SHP77 treated with DMSO at 0.1 percent for 48 hours (cell line): ENCODE measurements at regions not wholly inside any gene's neighbourhood (a gene's known extent, or its start where the extent isn't known, plus 50 kb on each side); places are given as distances from the start of the nearest gene placed in this dataset.

Experiments used
- DNase-seq: peaks from one replicate; lab custom pipeline; 2025; lab: John Stamatoyannopoulos, UW

DNA sequence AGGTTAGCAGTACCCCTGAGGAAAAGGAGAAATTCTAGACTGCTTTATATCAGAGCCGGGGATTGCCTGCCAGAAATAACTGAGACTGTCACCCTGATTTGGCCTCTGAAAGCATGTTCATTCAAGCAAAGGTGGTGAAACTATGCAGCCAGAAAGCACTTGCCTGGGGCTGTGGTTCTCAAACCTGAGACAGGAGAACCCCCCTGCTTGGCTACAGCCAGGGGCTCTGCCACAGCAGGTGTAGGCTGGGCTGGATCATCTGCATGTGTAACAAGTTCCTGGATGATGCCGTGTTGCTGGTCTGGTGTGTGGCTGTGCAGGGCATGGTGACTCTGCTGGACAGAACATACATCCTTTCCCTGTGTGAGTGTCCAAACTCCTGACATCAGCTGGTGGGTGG, 157.8 kb downstream of the NXNL2 start:
- DNase-seq = no peak

- DNase-seq = no peak
These were observed 159.6 kb downstream of the NXNL2 start for GRCh38 chr9:88694625-88695024.

- no peak for DNase-seq
These were observed 161.5 kb downstream of the NXNL2 start for GRCh38 chr9:88696501-88696900.

DNA sequence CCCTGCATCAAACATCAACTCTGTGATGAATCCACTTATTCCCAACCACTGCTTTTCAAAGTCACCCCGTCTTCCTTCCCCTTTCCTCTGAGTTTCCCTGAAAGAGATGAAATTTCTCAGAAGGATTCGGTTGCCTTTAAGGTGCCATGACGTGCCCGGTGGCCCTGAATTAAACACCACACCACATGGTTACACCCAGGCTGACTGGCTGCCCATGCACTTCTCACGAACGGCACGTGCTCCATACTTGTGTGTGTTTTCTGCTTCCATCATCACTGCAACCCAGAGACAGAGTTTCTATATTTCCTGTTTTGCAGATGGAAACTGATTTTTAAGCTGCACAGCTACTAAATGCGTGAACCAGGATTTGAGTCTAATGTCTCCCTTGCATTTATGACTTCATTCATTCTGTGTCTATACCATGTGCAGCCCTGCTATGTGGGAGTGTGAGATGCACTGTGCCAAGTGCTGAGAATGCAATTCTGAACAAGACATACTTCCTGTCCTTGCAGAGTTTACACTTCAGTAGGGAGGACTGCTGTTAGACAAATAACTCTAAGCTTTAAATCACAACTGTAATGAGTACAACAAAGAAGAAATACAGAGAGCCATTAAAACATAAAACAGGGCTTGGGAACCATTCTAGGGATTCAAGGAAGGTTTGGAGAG, 162.9 kb downstream of the NXNL2 start:
- DNase-seq = no peak

- no peak for DNase-seq
These were observed 168.0 kb downstream of the NXNL2 start for GRCh38 chr9:88702985-88703384.

DNA sequence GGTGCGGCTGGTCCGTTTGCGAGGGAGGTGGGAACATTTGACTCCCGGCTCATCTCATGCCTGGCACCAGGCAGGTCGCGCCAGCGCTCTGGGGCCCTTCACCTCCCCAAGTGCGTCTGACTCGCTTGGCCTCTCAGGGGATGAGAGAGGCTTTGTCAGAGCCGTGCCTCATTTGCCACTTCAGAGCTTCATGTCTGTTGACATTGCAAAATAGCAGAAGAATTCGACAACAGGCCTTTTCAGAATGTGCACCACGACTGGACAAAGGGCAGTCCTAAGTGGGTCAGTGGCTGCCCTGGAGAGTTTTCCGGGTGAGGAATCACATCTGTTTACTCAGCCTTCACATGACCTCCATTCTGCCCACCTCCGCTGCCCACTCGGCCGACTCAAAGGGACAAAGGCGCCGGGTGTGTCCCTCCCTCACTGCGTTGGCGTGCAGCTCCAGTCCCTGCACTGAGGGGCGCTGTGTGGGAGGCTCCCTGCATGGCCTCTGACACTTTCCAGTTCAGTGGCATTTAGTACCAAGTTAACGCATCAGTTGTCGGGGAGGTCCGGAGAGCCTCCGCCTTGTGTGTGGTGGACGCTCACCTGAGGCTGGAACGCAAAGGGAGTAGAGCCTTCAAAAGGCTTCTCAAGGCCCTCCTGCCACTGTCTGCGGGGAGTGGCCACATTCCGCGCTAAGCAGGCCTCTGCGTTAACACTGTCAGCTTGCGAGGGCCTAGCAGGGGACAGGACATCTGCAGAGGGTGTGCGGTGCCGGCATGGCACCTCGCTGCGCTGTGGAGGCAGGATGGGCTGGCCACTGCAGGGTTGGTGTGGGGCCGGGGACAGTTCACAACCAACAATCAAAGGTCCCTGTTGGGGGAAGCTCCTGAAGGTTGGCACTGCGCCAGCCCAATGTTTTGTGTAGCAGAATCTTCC, 171.5 kb downstream of the NXNL2 start:
- DNase-seq = no peak

DNA sequence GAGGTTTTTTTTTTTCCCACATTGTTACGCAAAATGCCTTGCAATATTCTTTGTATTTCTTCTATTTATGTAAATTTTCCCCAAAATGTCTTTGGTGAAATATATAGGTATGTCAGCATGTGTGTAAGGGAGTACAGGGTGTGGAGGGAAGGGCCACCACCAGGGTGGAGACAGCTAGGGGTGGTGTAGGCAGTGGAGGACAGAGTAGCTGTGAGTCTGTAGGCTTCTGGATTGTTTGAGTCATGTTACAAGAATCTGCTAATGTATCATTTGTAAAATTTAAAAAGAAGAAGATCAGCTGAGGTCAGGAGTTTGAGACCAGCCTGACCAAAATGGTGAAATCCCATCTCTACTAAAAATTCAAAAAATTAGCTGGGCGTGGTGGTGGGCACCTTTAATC, 175.5 kb downstream of the NXNL2 start:
- DNase-seq = no peak

- DNase-seq = no peak
These were observed 176.7 kb downstream of the NXNL2 start for GRCh38 chr9:88711719-88712118.

DNA sequence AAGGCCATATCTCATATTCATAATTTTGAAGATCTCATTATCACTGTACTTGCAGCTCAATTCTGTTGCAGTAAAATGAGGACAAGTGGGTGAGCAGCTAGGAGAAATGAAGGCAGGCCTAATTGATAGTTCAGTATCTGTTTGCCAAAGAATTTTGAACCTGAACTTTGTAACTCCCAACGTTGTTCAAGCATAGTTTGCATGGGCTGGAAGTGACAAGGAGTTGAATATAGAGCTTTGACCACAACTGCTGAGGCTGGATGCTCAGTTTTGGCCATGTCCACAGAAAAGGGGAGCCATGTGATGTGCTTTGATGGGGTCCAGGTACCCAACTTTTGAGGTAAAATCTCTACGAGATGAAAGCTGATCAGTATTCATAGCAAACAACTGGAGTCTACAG, 177.5 kb downstream of the NXNL2 start:
- no peak for DNase-seq

- no peak for DNase-seq
These were observed 178.0 kb downstream of the NXNL2 start for GRCh38 chr9:88713010-88713409.

DNA sequence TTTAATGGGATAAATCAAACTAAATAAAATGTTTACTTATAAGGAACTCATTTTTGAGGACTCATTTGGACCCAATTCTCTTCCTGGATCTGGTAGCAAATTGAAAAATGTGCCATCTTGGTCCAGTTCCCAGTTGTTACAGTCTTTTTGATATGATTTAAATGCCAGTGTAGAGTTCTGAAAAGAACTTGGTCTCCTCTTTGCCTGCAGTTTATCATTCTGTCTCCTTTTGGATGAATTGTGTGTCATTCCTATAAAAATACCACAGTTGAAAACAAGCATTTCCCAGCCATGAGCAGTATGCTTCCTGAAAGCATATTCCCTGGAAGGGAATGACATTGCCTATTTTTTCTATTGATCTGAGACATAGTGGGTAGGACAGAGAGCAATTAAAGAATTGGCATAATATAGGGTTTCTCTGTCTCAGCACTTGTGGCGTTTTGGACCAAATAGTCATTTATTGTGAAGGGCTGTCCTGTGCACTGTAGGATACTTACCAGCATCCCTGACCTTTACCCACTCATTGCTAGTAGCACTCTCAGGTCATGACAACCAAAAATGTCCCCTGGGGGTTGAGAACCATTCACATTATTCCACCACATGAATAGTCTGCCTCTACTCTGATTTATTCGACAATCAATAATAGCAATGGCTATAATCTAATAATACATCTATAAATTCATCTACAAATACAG, 181.8 kb downstream of the NXNL2 start:
- DNase-seq = no peak

GRCh38 chr9:88721025-88721424, 186.0 kb downstream of the NXNL2 start:
- no peak for DNase-seq

- DNase-seq = no peak
These were observed 186.7 kb downstream of the NXNL2 start for GRCh38 chr9:88721495-88722279.

DNA sequence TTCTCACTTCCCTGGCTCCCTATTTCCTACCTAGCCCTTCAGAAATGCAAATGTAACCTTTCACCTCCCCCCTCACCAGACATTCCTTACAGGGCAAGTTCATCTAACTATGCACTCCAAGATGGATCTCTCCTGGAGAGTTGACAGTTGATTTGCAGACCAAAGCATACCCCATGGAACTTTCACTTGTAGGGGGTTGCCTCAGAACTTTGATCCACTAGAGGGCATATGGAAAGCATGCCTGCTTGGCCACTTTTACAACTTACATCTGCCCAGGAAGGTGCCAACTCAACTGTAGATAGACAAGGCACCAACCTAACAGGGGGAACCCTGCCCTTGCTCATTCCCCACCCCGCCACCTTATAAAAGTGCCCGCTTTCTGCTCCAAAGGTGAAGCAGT, 187.8 kb downstream of the NXNL2 start:
- no peak for DNase-seq

GRCh38 chr9:88723751-88724150, 188.8 kb downstream of the NXNL2 start:
- DNase-seq = no peak

DNA sequence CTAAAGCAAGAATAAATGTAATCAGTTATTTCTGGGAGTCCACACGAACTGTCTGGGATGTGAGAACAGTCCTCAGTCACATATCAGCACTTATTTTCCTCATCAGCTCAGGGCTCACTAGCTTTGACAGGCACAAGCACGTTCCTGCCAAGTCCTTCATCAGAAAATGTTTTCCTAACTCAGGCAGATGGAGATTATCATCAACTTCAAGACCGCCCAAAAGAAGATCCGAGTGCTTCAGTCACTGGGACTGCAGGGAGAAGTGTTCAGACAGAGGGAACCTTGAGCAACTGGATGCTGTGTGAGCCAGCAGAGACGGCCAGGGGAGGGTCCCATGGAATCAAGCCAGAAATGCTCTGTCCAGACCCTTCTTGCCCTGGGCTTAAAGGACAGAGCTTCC, 189.4 kb downstream of the NXNL2 start:
- DNase-seq = no peak

DNA sequence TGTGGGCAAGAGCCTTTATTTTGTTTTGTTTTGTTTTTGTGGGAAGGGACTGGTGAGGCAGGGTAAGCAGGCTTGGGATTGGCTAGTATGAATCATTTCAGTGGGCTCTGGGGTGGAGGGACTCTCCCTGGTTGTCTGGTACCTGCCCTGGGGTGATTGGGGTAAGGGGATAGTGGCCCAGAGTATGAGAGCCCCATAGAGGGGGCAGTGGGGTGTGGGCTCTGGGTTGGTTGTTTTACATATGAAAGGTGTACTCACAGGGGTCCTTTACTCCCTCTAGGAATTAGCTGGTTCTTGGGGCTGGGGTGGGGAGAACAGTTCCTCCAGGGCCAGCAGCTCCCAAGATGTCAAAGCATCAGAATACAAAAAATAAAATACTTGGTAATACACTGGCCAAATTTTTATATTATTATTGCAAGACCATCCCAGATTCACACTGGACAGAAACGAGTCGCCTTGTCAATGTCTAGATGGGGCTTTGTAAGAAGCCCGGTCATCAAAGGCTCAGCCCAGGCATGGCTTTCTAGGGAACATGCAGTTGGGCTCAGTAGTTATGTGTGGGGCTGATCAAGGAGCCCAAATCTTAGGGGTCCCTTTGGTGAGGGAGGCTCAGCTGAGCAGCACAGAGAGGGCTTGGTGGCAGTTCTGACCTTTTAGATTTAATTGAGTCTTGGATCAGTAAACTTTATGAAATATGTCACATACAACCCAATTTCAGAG, 190.5 kb downstream of the NXNL2 start:
- no peak for DNase-seq

GRCh38 chr9:88726803-88727202, 191.8 kb downstream of the NXNL2 start:
- no peak for DNase-seq

DNA sequence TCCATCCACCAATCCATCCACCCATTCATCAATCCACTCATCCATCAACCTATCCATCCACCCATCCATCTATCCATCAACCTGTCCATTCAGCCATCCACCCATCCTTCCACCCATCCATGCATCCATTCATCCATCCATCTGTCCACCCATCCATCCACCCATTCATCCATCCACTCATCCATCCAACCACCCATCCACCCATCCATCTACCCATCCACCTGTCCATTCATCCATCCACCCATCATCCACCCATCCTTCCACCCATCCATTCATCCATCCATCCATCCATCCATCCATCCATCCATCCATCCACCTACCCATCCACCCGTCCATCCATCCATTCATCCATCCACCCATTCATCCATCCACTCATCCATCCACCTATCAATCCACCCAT, 195.8 kb downstream of the NXNL2 start:
- DNase-seq = no peak

- no peak for DNase-seq
These were observed 197.2 kb downstream of the NXNL2 start for GRCh38 chr9:88732128-88732527.

- no peak for DNase-seq
These were observed 198.9 kb downstream of the NXNL2 start for GRCh38 chr9:88733651-88734421.
